ENCODE measurements at regions not wholly inside any gene's neighbourhood (a gene's known extent, or its start where the extent isn't known, plus 50 kb on each side); places are given as distances from the start of the nearest gene placed in this dataset.

DNA sequence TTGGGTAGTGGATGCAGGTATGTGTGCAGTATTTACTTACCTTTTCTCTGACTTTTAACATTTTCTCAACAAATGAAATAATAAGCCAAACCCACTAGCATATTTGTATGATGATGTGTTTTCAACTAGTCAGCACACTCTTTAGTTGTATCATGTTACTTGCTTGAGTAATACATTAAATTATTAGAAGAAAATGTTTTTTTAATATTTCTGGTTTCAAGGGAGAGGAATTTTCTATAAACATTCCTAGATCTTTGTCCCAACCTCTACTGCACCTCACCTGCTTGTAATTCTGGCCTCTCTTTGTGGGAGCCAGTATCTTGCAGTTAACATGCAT lies 161.8 kb upstream of the CBLB start:
- no peak overlapping the region for H3K27ac ChIP-seq
- TF ChIP-seq, protein P1, sequence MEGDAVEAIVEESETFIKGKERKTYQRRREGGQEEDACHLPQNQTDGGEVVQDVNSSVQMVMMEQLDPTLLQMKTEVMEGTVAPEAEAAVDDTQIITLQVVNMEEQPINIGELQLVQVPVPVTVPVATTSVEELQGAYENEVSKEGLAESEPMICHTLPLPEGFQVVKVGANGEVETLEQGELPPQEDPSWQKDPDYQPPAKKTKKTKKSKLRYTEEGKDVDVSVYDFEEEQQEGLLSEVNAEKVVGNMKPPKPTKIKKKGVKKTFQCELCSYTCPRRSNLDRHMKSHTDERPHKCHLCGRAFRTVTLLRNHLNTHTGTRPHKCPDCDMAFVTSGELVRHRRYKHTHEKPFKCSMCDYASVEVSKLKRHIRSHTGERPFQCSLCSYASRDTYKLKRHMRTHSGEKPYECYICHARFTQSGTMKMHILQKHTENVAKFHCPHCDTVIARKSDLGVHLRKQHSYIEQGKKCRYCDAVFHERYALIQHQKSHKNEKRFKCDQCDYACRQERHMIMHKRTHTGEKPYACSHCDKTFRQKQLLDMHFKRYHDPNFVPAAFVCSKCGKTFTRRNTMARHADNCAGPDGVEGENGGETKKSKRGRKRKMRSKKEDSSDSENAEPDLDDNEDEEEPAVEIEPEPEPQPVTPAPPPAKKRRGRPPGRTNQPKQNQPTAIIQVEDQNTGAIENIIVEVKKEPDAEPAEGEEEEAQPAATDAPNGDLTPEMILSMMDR (IDR thresholded peaks at IDR 0.05): no peak
- TF ChIP-seq ZFX (IDR thresholded peaks at IDR 0.05; ENCODE audit: borderline replicate concordance): no peak

DNA sequence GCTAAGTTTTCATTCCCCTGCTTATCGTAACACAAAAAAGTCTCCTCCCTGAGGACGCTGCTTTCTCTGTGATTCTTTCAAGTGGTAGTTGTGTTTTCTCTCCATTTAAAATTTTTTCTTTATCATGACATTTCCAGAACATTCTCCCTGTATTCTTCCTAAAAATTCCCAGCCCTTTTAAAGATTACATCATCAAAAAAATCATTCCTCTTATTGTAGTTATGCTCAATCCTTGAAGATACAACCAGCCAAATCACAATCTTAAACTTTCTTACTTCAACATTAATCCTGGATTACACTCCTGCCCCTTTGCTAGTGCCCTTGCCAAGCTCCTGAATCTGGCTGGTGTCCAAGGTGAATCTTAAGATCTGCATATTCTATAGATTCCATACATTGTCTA lies 163.7 kb upstream of the CBLB start:
- no peak overlapping the region for H3K27ac ChIP-seq
- TF ChIP-seq, protein P1 (IDR thresholded peaks at IDR 0.05): no peak
- no peak for TF ChIP-seq ZFX (IDR thresholded peaks at IDR 0.05; ENCODE audit: borderline replicate concordance)

DNA sequence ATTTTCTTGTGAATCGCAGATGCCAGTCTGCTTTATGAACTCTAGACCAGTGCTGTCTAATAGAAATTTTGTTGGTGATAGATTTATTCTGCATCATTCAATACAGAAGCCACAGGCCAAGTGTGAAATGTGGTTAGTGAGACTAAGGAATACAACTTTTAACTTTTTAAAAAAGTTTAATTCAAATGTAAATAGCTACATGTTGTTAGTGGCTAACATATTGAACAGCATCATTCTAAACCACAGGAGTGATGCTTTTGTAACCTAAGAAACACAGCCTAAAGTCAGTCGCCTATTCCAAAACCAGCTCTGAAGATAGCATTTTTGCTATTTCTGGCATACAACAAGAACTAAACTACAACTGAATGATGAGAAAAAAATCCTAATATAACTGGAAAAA lies 164.8 kb upstream of the CBLB start:
- no peak overlapping the region for H3K27ac ChIP-seq
- TF ChIP-seq, protein P1 (IDR thresholded peaks at IDR 0.05): no peak
- no peak for TF ChIP-seq ZFX (IDR thresholded peaks at IDR 0.05; ENCODE audit: borderline replicate concordance)

DNA sequence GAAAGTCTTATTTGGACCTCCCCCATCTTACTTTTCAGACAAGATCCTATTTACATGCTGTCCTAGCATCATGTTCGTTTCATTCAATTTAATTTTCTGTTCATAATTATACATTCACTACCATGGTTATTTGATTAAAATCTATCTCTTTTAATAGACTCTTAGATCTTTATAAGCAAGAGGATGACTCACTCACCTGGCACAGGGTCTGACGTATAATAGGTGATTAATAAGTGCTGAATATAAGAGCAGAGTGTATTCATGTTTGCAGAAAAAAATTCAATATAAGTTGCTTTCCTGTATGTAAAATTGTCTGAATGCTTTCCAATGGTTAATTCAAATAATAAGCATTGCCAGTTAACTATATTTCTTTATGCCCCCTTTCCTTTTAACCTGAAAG lies 165.5 kb upstream of the CBLB start:
- TF ChIP-seq ZFX (IDR thresholded peaks at IDR 0.05; ENCODE audit: borderline replicate concordance): no peak
- TF ChIP-seq, protein P1 (IDR thresholded peaks at IDR 0.05): no peak

DNA sequence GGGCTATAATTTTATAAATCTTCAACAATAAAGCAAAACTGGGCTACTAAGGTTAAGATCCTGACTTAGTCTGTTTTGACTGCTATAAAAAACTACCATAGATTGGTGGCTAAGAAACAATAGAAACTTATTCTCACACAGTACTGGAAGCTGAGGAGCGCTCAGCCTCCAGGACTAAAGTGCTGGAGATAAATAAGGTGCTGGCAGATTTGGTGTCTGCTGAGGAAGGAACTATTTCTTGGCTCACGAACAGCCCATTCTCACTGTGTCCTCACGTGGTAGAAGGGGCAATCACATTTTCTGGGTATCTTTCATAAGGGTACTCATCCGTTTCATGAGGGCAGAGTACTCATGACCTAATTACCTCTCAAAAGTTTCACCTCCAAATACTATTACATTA lies 166.8 kb upstream of the CBLB start:
- H3K27ac ChIP-seq: no peak overlapping the region
- TF ChIP-seq, protein P1 (IDR thresholded peaks at IDR 0.05): no peak
- TF ChIP-seq ZFX (IDR thresholded peaks at IDR 0.05; ENCODE audit: borderline replicate concordance): no peak

More for the DNA sequence above, 165.5 kb upstream of the CBLB start:
- H3K27ac ChIP-seq: no peak overlapping the region

DNA sequence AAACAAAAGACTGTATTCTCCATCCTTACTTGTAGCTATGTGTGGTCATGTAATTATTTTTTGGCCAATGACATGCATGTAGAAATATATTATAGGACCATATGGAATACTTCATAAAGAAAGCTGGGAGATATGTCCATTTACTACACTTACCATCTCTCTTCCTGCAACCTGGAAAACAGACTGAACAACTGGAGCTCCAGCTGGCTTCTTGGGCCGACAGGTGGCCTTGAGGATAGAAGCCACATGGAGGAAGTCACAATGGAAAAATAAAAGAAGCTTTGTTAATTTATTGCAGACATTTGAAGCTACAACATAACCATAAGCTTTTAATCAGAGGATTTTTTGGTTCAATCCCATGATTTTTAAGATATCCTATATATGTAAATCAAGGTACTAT lies 167.9 kb upstream of the CBLB start:
- H3K27ac ChIP-seq: no peak overlapping the region
- TF ChIP-seq ZFX (IDR thresholded peaks at IDR 0.05; ENCODE audit: borderline replicate concordance): no peak
- TF ChIP-seq, protein P1 (IDR thresholded peaks at IDR 0.05): no peak

DNA sequence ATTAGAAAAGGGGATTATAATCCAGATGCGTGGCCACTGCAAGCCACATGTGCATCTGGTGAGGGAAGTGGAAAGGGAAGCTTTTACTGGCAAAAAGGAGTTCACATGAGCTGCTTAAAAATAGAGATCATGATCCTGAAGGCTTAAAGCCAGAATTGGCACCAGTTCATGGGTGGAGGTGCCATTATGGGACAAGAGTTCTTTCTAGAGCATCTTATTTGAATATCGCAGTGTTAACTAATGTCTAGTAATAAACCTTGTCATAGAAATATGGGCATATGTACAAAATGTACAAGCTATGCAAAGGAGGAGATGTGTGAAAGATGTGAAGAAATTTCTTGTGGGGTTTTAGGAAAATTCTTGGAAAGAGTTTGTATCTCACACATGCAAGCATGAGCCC lies 178.4 kb upstream of the CBLB start:
- TF ChIP-seq, protein P1 (IDR thresholded peaks at IDR 0.05): no peak
- TF ChIP-seq ZFX (IDR thresholded peaks at IDR 0.05; ENCODE audit: borderline replicate concordance): no peak
- no peak overlapping the region for H3K27ac ChIP-seq

All from 22Rv1 (cell line).